Psoas muscle (tissue), 7 donors: ENCODE measurements at regions not wholly inside any gene's neighbourhood (a gene's known extent, or its start where the extent isn't known, plus 50 kb on each side); places are given as distances from the start of the nearest gene placed in this dataset.

ENCODE experiments used
- ATAC-seq, 4 donors: fragments of 200-7000 bp; cut with Tn5 transposase; one replicate each; pipeline ENCODE4 v1.9.1; 2020; ENCODE audit warnings: moderate library complexity in 3 of 4, mild to moderate bottlenecking in 2 of 4
- DNase-seq, 2 donors: peaks; one replicate each; pipeline ENCODE4 v3.0.0-alpha.2; 2020
- H3K27ac ChIP-seq: fragments of 200-600 bp; one replicate; pipeline ENCODE4 v1.8.0; 2022
- H3K27me3 ChIP-seq, 3 donors: fragments of 200-600 bp in 1 of 3; one replicate each; pipeline versions ENCODE4 v1.6.1 to v1.8.0; 2013 to 2022; ENCODE audit warnings: low read length in 2 of 3, mild to moderate bottlenecking in 2 of 3, moderate library complexity in 1 of 3; ENCODE audit not compliant: insufficient read depth in 3 of 3
- H3K36me3 ChIP-seq, 2 donors: fragments of 200-600 bp in 1 of 2; one replicate each; pipeline versions ENCODE4 v1.6.1 to v1.8.0; 2013 to 2022; ENCODE audit warnings: low read depth in 1 of 2, mild to moderate bottlenecking in 1 of 2, moderate library complexity in 1 of 2; ENCODE audit not compliant: insufficient read depth in 1 of 2
- H3K4me1 ChIP-seq: fragments of 200-600 bp; one replicate; pipeline ENCODE4 v1.8.0; 2022
- H3K4me3 ChIP-seq: fragments of 200-600 bp; one replicate; pipeline ENCODE4 v1.8.0; 2022; ENCODE audit warnings: mild to moderate bottlenecking
- H3K9me3 ChIP-seq: fragments of 200-600 bp; one replicate; pipeline ENCODE4 v1.8.0; 2022
- WGBS, 3 donors: extraction: QIAGEN DNeasy Blood & Tissue Kit; methylation state at CpG; one replicate each; pipeline versions ENCODE4 v1.1.6 to v1.1.7; 2013; 5-methylcytosine and 5-hydroxymethylcytosine counted together
- intact Hi-C, 2 donors: fragments of 100-400 bp; cut with DNase I; formaldehyde crosslinking; loops; one replicate each; pipeline versions ENCODE4 v1.11.0 to v1.14.2; 2022
- TF ChIP-seq, protein P1 (sequence below): fragments of 200-600 bp; IDR thresholded peaks from one replicate; pipeline ENCODE4 v1.8.0; 2022; ENCODE audit warnings: antibody characterized with exemption
- donor health status: healthy with polysubstance abuse.
- donor health status: DM: no; HTN: no; CAD: no; lungs with moderate emphysema.
- donor health status: Bipolar disorder and iron deficiency.
- donor health status: healthy.
- donor health status: DM: yes; HTN: yes; CAD: no.
- donor health status: DM: no; HTN: no; CAD: no.
- donor health status: DM: yes; HTN: yes; CAD: no.

DNA sequence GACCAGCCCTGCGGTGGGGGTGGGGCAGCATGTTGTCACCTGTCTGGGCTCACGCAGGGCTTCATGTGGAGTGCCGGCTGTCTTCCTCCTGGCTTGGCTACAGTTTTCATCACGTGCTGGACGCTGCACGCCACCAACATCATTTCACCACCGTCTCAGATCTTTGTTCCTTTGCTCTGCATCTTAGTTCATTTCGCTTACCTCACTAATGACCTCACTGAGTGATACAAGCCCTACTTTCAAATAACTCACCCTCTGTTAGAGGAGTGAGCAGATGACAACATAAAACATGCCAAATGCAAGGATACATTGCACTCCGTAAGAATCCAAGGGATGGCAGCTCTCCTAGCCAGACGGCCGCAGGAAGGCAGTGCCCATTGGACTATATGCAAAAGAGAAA is 527.5 kb downstream of the GALR1 start:
- H3K27me3 ChIP-seq = no peaks in the 10 kb centered on the region
- 79 to 80% (median 79%) methylated on average over 11 of the region's 11 CpGs for WGBS, 3 donors
- TF ChIP-seq, protein P1, sequence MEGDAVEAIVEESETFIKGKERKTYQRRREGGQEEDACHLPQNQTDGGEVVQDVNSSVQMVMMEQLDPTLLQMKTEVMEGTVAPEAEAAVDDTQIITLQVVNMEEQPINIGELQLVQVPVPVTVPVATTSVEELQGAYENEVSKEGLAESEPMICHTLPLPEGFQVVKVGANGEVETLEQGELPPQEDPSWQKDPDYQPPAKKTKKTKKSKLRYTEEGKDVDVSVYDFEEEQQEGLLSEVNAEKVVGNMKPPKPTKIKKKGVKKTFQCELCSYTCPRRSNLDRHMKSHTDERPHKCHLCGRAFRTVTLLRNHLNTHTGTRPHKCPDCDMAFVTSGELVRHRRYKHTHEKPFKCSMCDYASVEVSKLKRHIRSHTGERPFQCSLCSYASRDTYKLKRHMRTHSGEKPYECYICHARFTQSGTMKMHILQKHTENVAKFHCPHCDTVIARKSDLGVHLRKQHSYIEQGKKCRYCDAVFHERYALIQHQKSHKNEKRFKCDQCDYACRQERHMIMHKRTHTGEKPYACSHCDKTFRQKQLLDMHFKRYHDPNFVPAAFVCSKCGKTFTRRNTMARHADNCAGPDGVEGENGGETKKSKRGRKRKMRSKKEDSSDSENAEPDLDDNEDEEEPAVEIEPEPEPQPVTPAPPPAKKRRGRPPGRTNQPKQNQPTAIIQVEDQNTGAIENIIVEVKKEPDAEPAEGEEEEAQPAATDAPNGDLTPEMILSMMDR = no peak
- H3K4me3 ChIP-seq = no peak overlapping the region
- no peak for ATAC-seq
- H3K4me1 ChIP-seq = no peaks in the 10 kb centered on the region
- H3K27ac ChIP-seq = no peak overlapping the region
- no peak for DNase-seq
- intact Hi-C loops = no loop called here
- H3K36me3 ChIP-seq = no peaks in the 10 kb centered on the region
- no peaks in the 10 kb centered on the region for H3K9me3 ChIP-seq

DNA sequence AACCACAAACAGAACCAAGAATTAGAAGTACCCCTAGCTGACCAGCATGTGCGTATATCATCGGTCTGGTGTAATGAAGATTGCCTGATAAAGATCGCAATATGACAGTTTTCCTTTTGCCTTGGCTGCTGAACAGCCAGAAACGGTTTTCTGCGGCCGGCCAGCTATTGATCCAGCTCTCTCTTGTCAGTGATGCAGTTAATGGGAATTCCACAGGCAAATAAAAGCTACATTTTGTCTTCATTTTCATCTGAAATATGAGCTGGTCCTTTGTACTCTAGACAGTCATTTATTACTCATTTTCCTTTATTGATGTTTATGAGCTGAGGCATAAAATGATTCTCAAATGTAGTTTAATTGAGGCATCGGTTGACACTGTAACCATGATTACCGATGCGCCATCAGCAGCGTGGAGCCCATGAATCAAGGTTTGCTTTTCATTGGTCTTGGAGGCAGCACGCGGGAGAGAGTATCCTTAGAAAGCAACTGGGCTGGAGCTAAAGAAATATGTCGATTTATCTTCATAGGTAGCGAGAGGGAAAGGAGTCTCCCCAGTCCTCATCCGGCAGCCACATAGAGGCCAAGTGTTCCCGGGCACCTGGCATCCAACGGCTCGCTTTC is 535.2 kb downstream of the GALR1 start:
- no peak for ATAC-seq
- TF ChIP-seq, protein P1 = no peak

DNA sequence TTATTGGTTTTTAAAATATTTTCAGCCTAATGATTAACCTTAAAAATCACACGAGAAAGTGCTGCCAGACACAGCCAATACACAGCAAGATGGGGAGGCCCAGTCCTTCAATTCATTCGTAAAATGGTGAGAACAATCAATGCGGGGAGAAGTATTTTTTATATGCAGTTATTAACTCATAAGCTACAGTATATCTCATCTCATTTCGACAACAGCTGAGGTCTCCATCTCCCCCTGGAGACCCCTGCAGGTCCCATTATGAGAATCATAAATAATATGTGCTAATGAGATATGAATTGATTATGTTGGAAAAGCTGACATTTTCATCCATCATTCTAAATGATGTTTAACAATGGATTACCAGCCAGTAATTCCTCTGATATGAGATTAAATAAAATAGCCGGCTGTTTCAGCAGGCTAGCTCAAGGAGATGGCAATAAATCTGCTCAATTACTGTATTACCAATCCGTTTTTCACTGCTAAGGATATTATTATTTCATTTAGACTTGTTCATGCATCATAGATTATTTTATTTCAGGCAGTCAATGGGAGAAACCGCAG is 535.8 kb downstream of the GALR1 start:
- Histone ChIP-seq H3K36me3 (no peaks in the 10 kb centered on the region), H3K9me3 (peaks cover 5% of the 10 kb centered on the region), H3K4me1 (no peaks in the 10 kb centered on the region), H3K27me3 (no peaks in the 10 kb centered on the region), H3K4me3 (no peak overlapping the region), H3K27ac (no peak overlapping the region)
- TF ChIP-seq, protein P1 = no peak
- intact Hi-C loops = no loop called here
- ATAC-seq (no peak), DNase-seq (no peak)
- 65 to 66% (median 66%) methylated on average over 7 of the region's 7 CpGs for WGBS, 3 donors

More for the DNA sequence above, 535.2 kb downstream of the GALR1 start:
- Histone ChIP-seq H3K4me3 (no peak overlapping the region), H3K27me3 (no peaks in the 10 kb centered on the region), H3K36me3 (no peaks in the 10 kb centered on the region), H3K4me1 (no peaks in the 10 kb centered on the region), H3K27ac (no peak overlapping the region), H3K9me3 (peaks cover 5% of the 10 kb centered on the region)
- intact Hi-C loops = no loop called here
- no peak for DNase-seq
- 84 to 86% (median 85%) methylated on average over 18 of the region's 18 CpGs for WGBS, 3 donors

DNA sequence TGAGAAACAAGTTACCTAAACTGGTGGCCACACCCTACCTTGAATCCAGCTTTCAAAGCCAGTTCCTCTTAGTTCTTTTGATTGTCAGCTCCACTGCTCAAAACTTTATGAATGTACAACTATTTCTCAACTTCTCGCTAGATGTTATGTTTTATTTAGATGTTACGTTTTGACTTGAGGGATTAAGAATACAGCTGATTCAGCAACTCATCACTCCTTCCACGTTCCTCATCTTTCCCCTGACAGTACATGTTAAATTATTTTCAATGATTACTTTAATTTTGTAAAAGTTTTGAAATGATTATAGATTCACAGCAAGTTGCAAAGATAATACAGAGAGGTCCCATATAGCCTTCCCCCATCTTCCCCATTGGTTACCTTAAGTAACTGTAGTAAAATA is 553.4 kb downstream of the GALR1 start:
- H3K27ac ChIP-seq = no peak overlapping the region
- H3K36me3 ChIP-seq = no peaks in the 10 kb centered on the region
- DNase-seq (no peak), ATAC-seq (no peak)
- no peak overlapping the region for H3K4me3 ChIP-seq
- intact Hi-C loops = no loop called here
- TF ChIP-seq, protein P1 = no peak
- no peaks in the 10 kb centered on the region for H3K4me1 ChIP-seq
- WGBS, 3 donors = 74 to 79% (median 75%) methylated on average over 3 of the region's 3 CpGs
- H3K9me3 ChIP-seq = no peaks in the 10 kb centered on the region
- no peaks in the 10 kb centered on the region for H3K27me3 ChIP-seq

DNA sequence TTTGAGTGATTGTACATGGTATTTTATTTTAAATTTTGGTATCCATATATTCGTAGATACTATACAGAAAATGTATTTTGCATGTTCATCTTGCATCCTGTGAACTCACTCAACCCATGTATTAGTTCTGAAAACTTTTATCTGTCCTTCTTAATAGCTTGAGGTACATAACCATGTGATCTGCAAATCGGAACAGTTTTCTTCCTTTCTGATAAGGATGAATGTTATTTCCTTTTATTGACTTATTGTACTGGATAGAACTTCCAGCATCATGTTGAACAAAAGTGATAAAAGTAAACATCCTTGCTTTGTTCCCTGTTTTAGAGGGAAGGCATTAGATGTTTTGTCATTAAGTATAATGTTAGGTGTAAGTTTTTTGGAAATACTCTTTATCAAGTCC is 554.7 kb downstream of the GALR1 start:
- H3K9me3 ChIP-seq = no peaks in the 10 kb centered on the region
- H3K27ac ChIP-seq = no peak overlapping the region
- H3K27me3 ChIP-seq = peaks cover 0 to 1% (median 0%) of the 10 kb centered on the region in 3 donors
- 57 to 63% (median 60%) methylated on average over 2 of the region's 2 CpGs for WGBS, 3 donors
- no peak for DNase-seq
- H3K4me1 ChIP-seq = no peaks in the 10 kb centered on the region
- intact Hi-C loops = no loop called here
- H3K36me3 ChIP-seq = no peaks in the 10 kb centered on the region
- no peak overlapping the region for H3K4me3 ChIP-seq
- TF ChIP-seq, protein P1 = no peak
- no peak for ATAC-seq
